ENCODE measurements at regions not wholly inside any gene's neighbourhood (a gene's known extent, or its start where the extent isn't known, plus 50 kb on each side); places are given as distances from the start of the nearest gene placed in this dataset.

DNA sequence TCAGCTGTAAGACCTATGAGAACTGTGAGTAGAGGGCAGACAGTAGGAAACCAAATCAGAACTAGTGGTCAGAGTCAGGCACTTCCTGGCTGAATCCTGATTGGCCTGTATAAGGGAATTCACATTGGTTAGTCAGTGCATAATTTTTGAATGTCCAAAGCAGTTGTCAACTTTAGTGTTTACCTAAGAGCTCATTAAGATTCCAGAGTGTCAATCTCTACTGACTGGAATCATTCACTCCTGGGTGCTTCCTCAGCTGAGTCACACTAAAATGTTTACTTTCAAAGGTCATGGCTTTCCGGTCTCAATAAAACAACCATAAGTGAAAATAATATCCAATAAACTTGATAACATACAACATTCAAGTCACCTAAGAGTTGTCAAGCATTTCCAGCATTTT, 306.1 kb downstream of the C11orf87 start:
- TF ChIP-seq POLR2A (IDR thresholded peaks at IDR 0.05) = no peak
- TF ChIP-seq, protein P1, sequence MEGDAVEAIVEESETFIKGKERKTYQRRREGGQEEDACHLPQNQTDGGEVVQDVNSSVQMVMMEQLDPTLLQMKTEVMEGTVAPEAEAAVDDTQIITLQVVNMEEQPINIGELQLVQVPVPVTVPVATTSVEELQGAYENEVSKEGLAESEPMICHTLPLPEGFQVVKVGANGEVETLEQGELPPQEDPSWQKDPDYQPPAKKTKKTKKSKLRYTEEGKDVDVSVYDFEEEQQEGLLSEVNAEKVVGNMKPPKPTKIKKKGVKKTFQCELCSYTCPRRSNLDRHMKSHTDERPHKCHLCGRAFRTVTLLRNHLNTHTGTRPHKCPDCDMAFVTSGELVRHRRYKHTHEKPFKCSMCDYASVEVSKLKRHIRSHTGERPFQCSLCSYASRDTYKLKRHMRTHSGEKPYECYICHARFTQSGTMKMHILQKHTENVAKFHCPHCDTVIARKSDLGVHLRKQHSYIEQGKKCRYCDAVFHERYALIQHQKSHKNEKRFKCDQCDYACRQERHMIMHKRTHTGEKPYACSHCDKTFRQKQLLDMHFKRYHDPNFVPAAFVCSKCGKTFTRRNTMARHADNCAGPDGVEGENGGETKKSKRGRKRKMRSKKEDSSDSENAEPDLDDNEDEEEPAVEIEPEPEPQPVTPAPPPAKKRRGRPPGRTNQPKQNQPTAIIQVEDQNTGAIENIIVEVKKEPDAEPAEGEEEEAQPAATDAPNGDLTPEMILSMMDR (IDR thresholded peaks at IDR 0.05 in 8 of 11, conservative IDR thresholded peaks at IDR 0.05 in 3 of 11) = no peak

Data from spleen (tissue), 7 donors.